HG03175 (cell line): ENCODE measurements at regions not wholly inside any gene's neighbourhood (a gene's known extent, or its start where the extent isn't known, plus 50 kb on each side); places are given as distances from the start of the nearest gene placed in this dataset.
A peak's percentile ranks its signal among the peaks of the same experiment; 100 is the strongest.

Experiments
- ATAC-seq: cut with Tn5 transposase; IDR thresholded peaks from one replicate; pipeline ENCODE4 v1.9.1; 2021; ENCODE audit warnings: mild to moderate bottlenecking, moderate library complexity; ENCODE audit not compliant: unreplicated experiment

DNA sequence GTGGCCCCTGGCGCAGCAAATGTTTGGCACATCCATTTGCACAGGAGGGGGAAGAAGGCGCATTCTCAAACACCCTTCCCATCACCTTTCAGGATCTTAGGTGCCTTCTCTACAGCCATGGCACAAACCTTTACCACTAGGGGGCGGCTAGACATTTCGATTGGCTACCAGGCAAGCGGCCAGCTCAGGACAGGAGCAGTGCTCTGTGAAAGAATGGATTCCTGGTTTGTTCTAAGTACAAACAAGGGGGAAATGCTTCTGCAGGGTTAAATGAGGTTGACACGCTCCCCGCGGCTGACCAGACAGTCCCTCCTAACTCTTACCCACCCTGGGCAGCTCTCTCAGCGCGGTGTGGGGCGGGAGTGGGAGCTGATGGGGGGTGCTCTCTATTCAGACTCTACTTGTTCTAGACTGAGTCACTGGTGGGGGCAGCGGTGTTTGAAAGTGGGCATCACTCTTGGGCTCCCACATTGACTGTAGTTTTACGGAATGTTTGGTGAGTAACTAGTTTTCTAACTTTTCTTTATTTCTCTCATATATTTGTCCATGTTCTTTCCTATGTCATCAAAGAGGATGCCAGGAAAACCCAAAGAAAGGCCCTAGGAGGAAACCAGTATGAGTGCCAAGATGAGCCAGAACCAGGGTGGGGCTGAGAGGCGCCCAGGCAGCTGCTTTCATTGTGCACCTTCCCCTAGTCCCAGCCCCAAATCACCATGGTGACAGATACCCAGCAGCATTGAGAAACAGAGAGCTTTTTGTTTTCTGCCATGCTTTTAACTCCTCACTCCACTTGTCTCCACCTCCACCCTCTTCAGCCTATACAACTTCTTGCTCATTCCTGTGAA is 61.4 kb upstream of the GPR158 start:
- ATAC-seq = peak; percentile 91

DNA sequence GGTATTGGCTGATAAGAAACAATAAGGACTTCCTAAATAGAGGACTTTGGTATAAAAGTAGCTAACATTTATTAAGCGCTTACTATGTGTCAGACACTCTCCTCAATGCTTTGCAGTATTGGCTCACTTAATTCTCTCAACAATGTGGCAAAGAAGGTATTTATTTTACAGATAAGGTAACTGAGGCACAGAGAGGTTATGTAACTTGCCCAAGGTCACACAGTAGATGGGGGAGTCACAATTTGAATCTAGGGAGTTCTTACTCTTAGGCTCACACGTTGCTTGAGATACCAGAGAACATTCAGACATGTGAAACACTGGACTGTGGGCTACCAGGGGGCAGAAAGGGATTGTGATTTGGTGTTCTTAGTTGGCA is 60.8 kb upstream of the GPR158 start:
- no peak for ATAC-seq

DNA sequence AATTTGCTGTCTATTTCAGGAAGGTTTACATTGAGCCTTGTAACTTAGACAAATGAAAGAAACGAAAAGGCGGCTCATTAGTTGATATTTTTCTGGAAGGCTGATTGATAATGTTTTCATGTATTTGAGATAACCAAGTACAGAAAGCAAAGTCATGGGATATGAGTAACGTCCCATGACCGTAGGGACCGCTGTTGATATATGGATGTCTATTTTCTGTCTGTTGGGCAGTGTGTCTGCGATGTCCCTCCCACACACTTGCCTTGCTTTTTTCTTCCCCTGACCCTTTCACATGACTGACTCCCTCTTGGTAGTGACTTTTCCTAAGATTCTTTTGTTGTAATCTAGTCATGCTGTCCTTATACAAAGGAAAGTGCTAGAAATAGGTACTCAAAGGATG is 57.0 kb upstream of the GPR158 start:
- no peak for ATAC-seq

DNA sequence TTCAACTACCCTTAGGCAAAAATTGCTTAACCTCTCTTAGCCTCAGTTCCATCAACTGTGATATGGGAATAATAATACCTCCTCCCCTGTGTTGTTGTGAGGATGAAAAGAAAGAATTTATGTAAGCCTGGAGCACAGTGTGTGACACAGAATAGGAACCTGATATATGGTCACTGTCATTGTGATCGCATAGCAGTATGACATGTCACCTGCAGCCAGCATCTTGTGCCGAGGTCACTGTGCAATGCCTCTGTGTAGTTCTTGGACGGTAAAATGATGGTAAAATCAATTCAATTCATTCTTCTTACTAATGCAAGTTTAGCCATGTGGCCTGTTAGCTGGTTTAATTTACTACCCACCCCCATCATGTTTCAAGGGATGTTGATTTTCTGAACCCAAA is 54.6 kb upstream of the GPR158 start:
- ATAC-seq = no peak
